ENCODE measurements at regions not wholly inside any gene's neighbourhood (a gene's known extent, or its start where the extent isn't known, plus 50 kb on each side); places are given as distances from the start of the nearest gene placed in this dataset.

GRCh38 chr18:9029131-9029530 is 73.4 kb upstream of the NDUFV2 start:
- TF ChIP-seq CTCF (IDR thresholded peaks at IDR 0.05) (no peak), POLR2A (IDR thresholded peaks at IDR 0.05; ENCODE audit: low read depth) (no peak), POLR2AphosphoS5 (IDR thresholded peaks at IDR 0.05) (no peak), EP300 (IDR thresholded peaks at IDR 0.05) (no peak)
